Omental fat pad (tissue), 3 donors: ENCODE measurements at regions not wholly inside any gene's neighbourhood (a gene's known extent, or its start where the extent isn't known, plus 50 kb on each side); places are given as distances from the start of the nearest gene placed in this dataset.

ENCODE experiments used
- ATAC-seq: fragments of 150-250 bp; one replicate; pipeline ENCODE4 v1.9.1; 2016; ENCODE audit warnings: mild to moderate bottlenecking, moderate library complexity; ENCODE audit not compliant: low FRiP score
- DNase-seq: peaks from one replicate; pipeline ENCODE4 v3.0.0-alpha.2; 2019; ENCODE audit warnings: low spot score
- TF ChIP-seq, protein P1 (sequence below), 3 donors: fragments of 450-650 bp; IDR thresholded peaks; one replicate each; pipeline ENCODE4 v1.5.1; 2016 to 2017; ENCODE audit warnings: antibody characterized with exemption in 3 of 3, mild to moderate bottlenecking in 3 of 3, moderate library complexity in 2 of 3

DNA sequence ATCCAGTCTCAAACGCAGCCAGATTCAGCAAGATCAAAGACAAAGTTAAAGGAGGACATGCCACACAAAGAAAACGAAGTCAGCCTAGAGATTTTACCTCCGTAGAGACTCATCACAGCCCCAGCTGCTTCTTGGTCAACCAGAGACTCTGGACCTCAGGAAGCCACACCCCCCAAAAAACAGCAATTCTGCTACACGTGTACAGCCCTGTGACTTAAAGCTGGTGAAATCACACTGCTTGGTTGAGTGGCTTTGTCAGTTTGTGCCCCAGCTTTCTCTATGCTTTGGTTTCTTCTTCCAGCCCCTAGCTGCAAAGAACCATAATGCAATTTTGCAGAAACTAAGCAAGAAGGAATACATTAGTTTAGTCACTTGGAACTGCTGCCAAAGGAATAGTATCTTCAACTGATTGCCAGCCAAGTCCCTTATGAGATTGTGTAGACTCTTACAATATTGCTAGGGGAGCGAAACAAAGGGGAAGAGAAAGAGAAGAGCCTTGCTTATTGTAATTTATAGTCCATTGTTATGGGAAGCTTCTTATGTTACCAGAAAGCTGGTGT is 158.8 kb upstream of the ZNF462 start:
- TF ChIP-seq, protein P1, sequence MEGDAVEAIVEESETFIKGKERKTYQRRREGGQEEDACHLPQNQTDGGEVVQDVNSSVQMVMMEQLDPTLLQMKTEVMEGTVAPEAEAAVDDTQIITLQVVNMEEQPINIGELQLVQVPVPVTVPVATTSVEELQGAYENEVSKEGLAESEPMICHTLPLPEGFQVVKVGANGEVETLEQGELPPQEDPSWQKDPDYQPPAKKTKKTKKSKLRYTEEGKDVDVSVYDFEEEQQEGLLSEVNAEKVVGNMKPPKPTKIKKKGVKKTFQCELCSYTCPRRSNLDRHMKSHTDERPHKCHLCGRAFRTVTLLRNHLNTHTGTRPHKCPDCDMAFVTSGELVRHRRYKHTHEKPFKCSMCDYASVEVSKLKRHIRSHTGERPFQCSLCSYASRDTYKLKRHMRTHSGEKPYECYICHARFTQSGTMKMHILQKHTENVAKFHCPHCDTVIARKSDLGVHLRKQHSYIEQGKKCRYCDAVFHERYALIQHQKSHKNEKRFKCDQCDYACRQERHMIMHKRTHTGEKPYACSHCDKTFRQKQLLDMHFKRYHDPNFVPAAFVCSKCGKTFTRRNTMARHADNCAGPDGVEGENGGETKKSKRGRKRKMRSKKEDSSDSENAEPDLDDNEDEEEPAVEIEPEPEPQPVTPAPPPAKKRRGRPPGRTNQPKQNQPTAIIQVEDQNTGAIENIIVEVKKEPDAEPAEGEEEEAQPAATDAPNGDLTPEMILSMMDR (IDR thresholded peaks at IDR 0.05) = no peak
- no peak for ATAC-seq
- no peak for DNase-seq

DNA sequence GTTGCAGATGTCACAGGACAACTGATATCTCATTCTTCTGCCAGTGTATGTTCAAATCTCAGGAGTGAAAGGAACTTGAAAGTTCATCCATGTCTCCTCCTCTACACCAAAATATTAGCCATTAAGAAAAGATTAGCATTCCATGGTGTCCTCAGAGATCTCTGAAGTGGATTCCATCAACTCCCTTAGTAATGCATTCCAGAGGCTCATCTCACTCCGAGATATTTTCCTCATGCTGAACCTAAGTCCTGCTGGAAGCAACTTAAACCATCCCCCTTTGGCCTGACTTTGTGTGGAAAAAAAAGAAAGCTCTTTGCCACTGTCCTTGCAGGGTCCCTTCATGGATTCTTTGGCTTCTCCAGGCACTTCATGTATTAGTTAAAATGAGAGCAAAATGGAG is 155.7 kb upstream of the ZNF462 start:
- TF ChIP-seq, protein P1 (IDR thresholded peaks at IDR 0.05) = no peak
- no peak for DNase-seq
- ATAC-seq = no peak

DNA sequence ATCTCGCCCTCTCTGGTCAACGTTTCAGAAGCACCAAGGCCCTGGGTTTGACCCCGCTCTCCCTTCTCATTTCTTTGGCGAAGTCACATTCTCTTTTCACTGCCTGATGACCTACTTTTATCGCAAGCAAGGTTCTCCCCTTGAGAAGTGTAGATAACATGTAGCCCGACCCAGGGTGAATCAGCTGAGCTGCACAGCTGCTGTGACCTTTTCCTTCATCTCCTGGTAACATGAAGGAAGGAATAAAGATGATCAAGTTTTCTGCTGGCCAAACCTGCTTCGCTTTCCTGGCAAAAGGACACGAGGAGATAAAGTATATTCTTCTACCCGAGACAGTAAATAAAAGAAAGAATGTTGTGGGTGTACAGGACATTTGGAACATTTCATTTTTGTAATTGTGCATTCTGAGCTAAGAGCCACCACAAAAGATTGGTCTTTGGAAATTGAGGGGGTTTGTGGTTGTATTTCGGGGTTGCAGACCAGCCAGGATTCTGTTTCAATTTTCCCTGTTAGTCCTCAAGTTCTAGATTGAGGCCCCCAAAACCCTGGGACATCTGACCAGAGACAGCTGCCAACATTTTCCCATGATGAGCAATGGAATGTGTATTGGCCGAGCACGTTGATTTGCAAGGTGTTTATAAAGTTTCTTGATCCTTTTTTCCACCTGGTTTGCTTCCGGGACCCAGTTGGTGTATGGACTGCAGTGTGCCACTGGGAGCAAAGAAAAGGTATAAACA is 155.1 kb upstream of the ZNF462 start:
- ATAC-seq (peak; percentile 81), DNase-seq (no peak)
- TF ChIP-seq, protein P1 (IDR thresholded peaks at IDR 0.05) = no peak

DNA sequence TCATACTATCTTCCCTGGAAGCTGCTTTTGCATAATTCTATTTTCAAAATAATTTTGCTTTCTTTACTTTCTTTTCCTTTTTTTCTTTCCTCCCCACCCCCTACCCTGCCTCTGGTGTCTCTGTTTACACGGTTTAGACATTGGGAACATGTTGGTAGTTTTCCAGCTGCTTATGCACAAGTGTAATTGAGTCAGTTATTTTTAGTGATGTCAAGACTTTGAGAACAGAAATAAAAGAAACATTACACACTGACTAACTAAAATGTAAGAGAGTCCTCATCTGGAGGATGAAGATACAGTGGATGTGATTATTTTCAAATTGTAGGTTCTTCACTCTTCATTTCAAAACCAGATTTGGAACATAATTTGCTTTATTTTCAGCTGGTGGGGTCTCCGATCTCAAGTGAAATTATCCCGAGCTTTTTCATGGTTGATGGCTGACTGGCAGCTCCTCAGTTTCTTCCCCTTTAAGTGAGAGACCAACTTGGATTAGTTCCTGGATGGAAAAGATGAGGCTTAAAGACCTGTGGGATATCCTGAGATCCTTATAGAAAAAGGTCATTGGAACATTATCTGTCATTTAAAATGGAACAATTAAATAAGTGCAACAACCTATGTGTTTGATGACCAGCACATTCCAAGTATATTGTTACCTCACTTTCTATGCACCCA is 154.4 kb upstream of the ZNF462 start:
- DNase-seq = no peak
- peak; percentile 43 for ATAC-seq
- TF ChIP-seq, protein P1 (IDR thresholded peaks at IDR 0.05) = no peak

DNA sequence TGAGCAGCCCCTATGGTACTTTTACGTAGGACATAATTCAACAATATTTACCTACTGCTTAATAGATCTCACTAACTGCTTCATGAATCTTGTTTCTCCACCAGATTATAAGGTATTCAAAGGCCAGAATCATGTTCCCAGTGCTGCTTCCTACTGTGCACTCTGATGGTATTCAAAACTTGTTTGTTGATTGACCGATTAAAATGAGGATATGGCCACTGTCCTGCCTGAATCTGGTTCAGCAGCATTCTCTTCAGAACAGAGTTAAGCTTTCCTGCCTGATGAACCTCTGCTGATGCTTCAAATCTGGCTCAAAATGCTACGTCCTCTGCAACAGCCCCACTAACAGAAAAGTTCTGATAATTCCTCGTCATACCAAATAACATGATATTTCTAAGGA is 150.7 kb upstream of the ZNF462 start:
- no peak for DNase-seq
- ATAC-seq = no peak
- TF ChIP-seq, protein P1 (IDR thresholded peaks at IDR 0.05) = no peak

DNA sequence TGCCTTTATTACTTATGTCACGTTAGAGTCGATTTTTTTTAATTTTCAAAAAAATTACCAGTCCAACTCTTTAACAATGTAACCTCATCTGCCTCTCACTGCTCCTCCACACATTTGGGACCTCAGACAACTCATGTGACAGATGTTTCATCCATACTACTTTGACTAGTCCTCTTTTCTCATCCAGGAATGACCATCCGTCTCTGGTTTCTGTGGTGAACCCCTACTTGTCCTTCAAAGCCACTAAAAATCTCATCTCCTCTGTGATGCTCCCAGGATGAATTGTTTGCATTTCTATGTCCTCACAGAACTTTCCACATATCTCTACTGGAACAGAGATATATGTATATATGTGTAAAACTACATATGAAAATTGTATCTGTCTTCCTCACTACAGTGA is 149.8 kb upstream of the ZNF462 start:
- no peak for DNase-seq
- TF ChIP-seq, protein P1 (IDR thresholded peaks at IDR 0.05) = no peak
- no peak for ATAC-seq
